Erythroblast (primary cell): ENCODE measurements at regions not wholly inside any gene's neighbourhood (a gene's known extent, or its start where the extent isn't known, plus 50 kb on each side); places are given as distances from the start of the nearest gene placed in this dataset.

Experiments
- GATA1 ChIP-seq: IDR thresholded peaks from 2 replicates; pipeline ENCODE4 v1.6.1; 2011; ENCODE audit warnings: low read depth, mild to moderate bottlenecking, control low read depth, low read length, moderate library complexity
- POLR2A ChIP-seq: IDR thresholded peaks from 2 replicates; pipeline ENCODE4 v1.6.1; 2011; ENCODE audit warnings: mild to moderate bottlenecking, low read length

DNA sequence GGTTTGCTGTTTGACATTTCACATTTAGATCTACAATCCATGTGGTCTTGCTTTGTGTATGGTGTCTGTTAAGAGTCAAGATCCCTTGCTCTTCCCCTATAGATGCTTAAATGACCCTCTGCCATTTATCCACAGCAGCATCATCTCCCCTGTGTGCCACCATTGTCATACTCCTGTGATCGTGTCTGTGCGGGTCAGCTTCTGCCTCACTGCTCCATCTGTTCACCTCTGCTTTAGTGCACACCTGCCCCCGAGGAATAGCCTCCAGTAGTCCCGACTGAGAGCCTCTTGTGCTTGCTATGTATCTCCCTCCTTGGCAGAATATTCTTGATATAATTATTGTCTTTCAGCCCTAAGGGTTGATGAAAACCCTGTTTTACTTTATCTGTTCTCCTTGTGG is 551.2 kb downstream of the CDH26 start:
- TF ChIP-seq POLR2A (no peak), GATA1 (no peak)
